ENCODE measurements at regions not wholly inside any gene's neighbourhood (a gene's known extent, or its start where the extent isn't known, plus 50 kb on each side); places are given as distances from the start of the nearest gene placed in this dataset.
"Not testable (repeated sequence)": the region's sequence is repeated elsewhere in the genome, so short reads cannot be mapped to it uniquely, and the experiment has no call there.

- H3K36me3 ChIP-seq (replicated peaks; ENCODE audit: low read depth, low read length): no peaks in the 10 kb centered on the region
- H3K9me3 ChIP-seq (ENCODE audit: insufficient read depth, low read length): no peaks in the 10 kb centered on the region
- no peak overlapping the region for H3K4me3 ChIP-seq (ENCODE audit: low read length)
- no peaks in the 10 kb centered on the region for H4K20me1 ChIP-seq (ENCODE audit: insufficient read depth, low read length)
- TF ChIP-seq EZH2phosphoT487 (IDR thresholded peaks at IDR 0.05; ENCODE audit: low read depth): no peak
- no peak for TF ChIP-seq CTCF (IDR thresholded peaks at IDR 0.05; ENCODE audit: low read depth, low read length)
- no peak overlapping the region for H3K27ac ChIP-seq (ENCODE audit: low read length)
- H3K27me3 ChIP-seq (ENCODE audit: low read depth, low read length): no peaks in the 10 kb centered on the region
- no peaks in the 10 kb centered on the region for H3K4me1 ChIP-seq (ENCODE audit: low read length)
- H3K9ac ChIP-seq (ENCODE audit: low read length): no peak overlapping the region
- no peak overlapping the region for H3K4me2 ChIP-seq (ENCODE audit: low read length)
- no peak overlapping the region for H2AFZ ChIP-seq (ENCODE audit: low read depth, low read length)
- H3K79me2 ChIP-seq (ENCODE audit: low read length): no peaks in the 10 kb centered on the region
These were observed 61.8 kb upstream of the PITX1 start for GRCh38 chr5:135095871-135096270.

GRCh38 chr5:135095052-135095715, 61.2 kb upstream of the PITX1 start:
- Histone ChIP-seq H3K27me3 (ENCODE audit: low read depth, low read length) (no peaks in the 10 kb centered on the region), H3K9ac (ENCODE audit: low read length) (no peak overlapping the region), H3K4me2 (ENCODE audit: low read length) (no peak overlapping the region), H3K9me3 (ENCODE audit: insufficient read depth, low read length) (no peaks in the 10 kb centered on the region), H3K36me3 (replicated peaks; ENCODE audit: low read depth, low read length) (no peaks in the 10 kb centered on the region), H2AFZ (ENCODE audit: low read depth, low read length) (no peak overlapping the region), H4K20me1 (ENCODE audit: insufficient read depth, low read length) (no peaks in the 10 kb centered on the region), H3K4me1 (ENCODE audit: low read length) (no peaks in the 10 kb centered on the region), H3K27ac (ENCODE audit: low read length) (no peak overlapping the region), H3K4me3 (ENCODE audit: low read length) (no peak overlapping the region), H3K79me2 (ENCODE audit: low read length) (no peaks in the 10 kb centered on the region)
- TF ChIP-seq CTCF (IDR thresholded peaks at IDR 0.05; ENCODE audit: low read depth, low read length) (no peak), EZH2phosphoT487 (IDR thresholded peaks at IDR 0.05; ENCODE audit: low read depth) (no peak)

GRCh38 chr5:135094339-135095051, 60.5 kb upstream of the PITX1 start:
- Histone ChIP-seq H3K9ac (ENCODE audit: low read length) (no peak overlapping the region), H3K36me3 (replicated peaks; ENCODE audit: low read depth, low read length) (no peaks in the 10 kb centered on the region), H3K4me1 (ENCODE audit: low read length) (no peaks in the 10 kb centered on the region), H3K27ac (ENCODE audit: low read length) (no peak overlapping the region), H3K79me2 (ENCODE audit: low read length) (no peaks in the 10 kb centered on the region), H3K9me3 (ENCODE audit: insufficient read depth, low read length) (no peaks in the 10 kb centered on the region), H2AFZ (ENCODE audit: low read depth, low read length) (no peak overlapping the region), H3K4me2 (ENCODE audit: low read length) (no peak overlapping the region), H4K20me1 (ENCODE audit: insufficient read depth, low read length) (no peaks in the 10 kb centered on the region), H3K27me3 (ENCODE audit: low read depth, low read length) (no peaks in the 10 kb centered on the region), H3K4me3 (ENCODE audit: low read length) (no peak overlapping the region)
- no peak for TF ChIP-seq EZH2phosphoT487 (IDR thresholded peaks at IDR 0.05; ENCODE audit: low read depth)
- TF ChIP-seq CTCF (IDR thresholded peaks at IDR 0.05; ENCODE audit: low read depth, low read length): no peak

GRCh38 chr5:135093483-135093882, 59.5 kb upstream of the PITX1 start:
- not testable (repeated sequence) for H3K27me3 ChIP-seq (ENCODE audit: low read depth, low read length); H3K4me3 ChIP-seq (ENCODE audit: low read length); H2AFZ ChIP-seq (ENCODE audit: low read depth, low read length); H3K36me3 ChIP-seq (replicated peaks; ENCODE audit: low read depth, low read length); H4K20me1 ChIP-seq (ENCODE audit: insufficient read depth, low read length); H3K27ac ChIP-seq (ENCODE audit: low read length); H3K4me2 ChIP-seq (ENCODE audit: low read length); H3K4me1 ChIP-seq (ENCODE audit: low read length); H3K79me2 ChIP-seq (ENCODE audit: low read length); H3K9me3 ChIP-seq (ENCODE audit: insufficient read depth, low read length); H3K9ac ChIP-seq (ENCODE audit: low read length)

Data from OCI-LY3 (cell line).